IMR-90 (cell line): ENCODE measurements at regions not wholly inside any gene's neighbourhood (a gene's known extent, or its start where the extent isn't known, plus 50 kb on each side); places are given as distances from the start of the nearest gene placed in this dataset.

Experiments used
- ATAC-seq: fragments of 200-7000 bp; cut with Tn5 transposase; 2 replicates; pipeline ENCODE4 v1.9.1; 2020; ENCODE audit warnings: low read depth, mild to moderate bottlenecking, moderate library complexity
- BruUV-seq: library from RNA; stranded (reverse); fragments of 400-500 nt; replicated peaks from 2 replicates; lab custom pipeline; 2021; lab: Mats Ljungman, UMichigan
- CTCF ChIA-PET: fragments of 300-600 bp; formaldehyde crosslinking; extraction: SDS; loops from one replicate; lab custom pipeline; 2021; ENCODE audit warnings: antibody characterized with exemption; lab: Yijun Ruan, JAX
- POLR2A ChIA-PET: fragments of 300-600 bp; sonication (Branson Sonifier 250); formaldehyde crosslinking; loops from one replicate; lab custom pipeline; 2022; ENCODE audit warnings: antibody characterized with exemption; ENCODE audit not compliant: unreplicated experiment; lab: Charles Lee
- DNase-seq: peaks from one replicate; pipeline ENCODE4 v3.0.0; 2013
- H2AFZ ChIP-seq: replicated peaks from 2 replicates; pipeline ENCODE3; 2013; ENCODE audit warnings: low read length, mild to moderate bottlenecking; ENCODE audit not compliant: poor library complexity
- H2AK5ac ChIP-seq: 2 replicates; pipeline ENCODE4 v1.6.1; 2013; ENCODE audit warnings: low read depth, low read length, inconsistent platforms
- H2AK9ac ChIP-seq: replicated peaks from 2 replicates; pipeline ENCODE3; 2013; ENCODE audit warnings: mild to moderate bottlenecking, low read depth, low read length, moderate library complexity; ENCODE audit not compliant: poor library complexity
- H2BK120ac ChIP-seq: 2 replicates; pipeline ENCODE4 v1.6.1; 2013; ENCODE audit warnings: low read depth, low read length, inconsistent platforms
- H2BK15ac ChIP-seq: 3 replicates; pipeline ENCODE4 v1.6.1; 2013; ENCODE audit warnings: low read depth, low read length, inconsistent platforms
- H2BK20ac ChIP-seq: 2 replicates; pipeline ENCODE4 v1.6.1; 2013; ENCODE audit warnings: low read depth, mild to moderate bottlenecking, inconsistent platforms, low read length, moderate library complexity
- H2BK5ac ChIP-seq: 2 replicates; pipeline ENCODE4 v1.6.1; 2013; ENCODE audit warnings: mild to moderate bottlenecking, low read depth, low read length, inconsistent platforms; ENCODE audit not compliant: poor library complexity, severe bottlenecking
- H3K14ac ChIP-seq: replicated peaks from 2 replicates; pipeline ENCODE4 v1.6.1; 2013; ENCODE audit warnings: low read depth, low read length, inconsistent platforms
- H3K18ac ChIP-seq: 2 replicates; pipeline ENCODE4 v1.6.1; 2013; ENCODE audit warnings: low read depth, low read length, control low read depth
- H3K23ac ChIP-seq: 2 replicates; pipeline ENCODE4 v1.6.1; 2013; ENCODE audit warnings: low read depth, low read length, inconsistent platforms
- H3K27ac ChIP-seq: 2 replicates; pipeline ENCODE4 v1.5.1; 2013; ENCODE audit warnings: mild to moderate bottlenecking, control low read depth, low read length; ENCODE audit not compliant: insufficient read depth
- H3K27me3 ChIP-seq: 2 replicates; pipeline ENCODE4 v1.6.1; 2013; ENCODE audit warnings: low read length; ENCODE audit not compliant: control insufficient read depth, insufficient read depth
- H3K36me3 ChIP-seq: 2 replicates; pipeline ENCODE4 v1.6.1; 2013; ENCODE audit warnings: low read length, mixed read lengths; ENCODE audit not compliant: control insufficient read depth, insufficient read depth
- H3K4ac ChIP-seq: 2 replicates; pipeline ENCODE4 v1.6.1; 2013; ENCODE audit warnings: low read depth, low read length, inconsistent platforms
- H3K4me1 ChIP-seq: 2 replicates; pipeline ENCODE4 v1.6.1; 2013; ENCODE audit warnings: low read length, mixed read lengths; ENCODE audit not compliant: control insufficient read depth, insufficient read depth
- H3K4me2 ChIP-seq: 2 replicates; pipeline ENCODE4 v1.6.1; 2013; ENCODE audit warnings: low read depth, mild to moderate bottlenecking, control low read depth, low read length, moderate library complexity
- H3K4me3 ChIP-seq: 2 replicates; pipeline ENCODE4 v1.5.1; 2013; ENCODE audit warnings: low read depth, mild to moderate bottlenecking, control low read depth, low read length, moderate library complexity; ENCODE audit not compliant: insufficient read depth
- H3K56ac ChIP-seq: 2 replicates; pipeline ENCODE4 v1.6.1; 2013; ENCODE audit warnings: low read length, inconsistent platforms; ENCODE audit not compliant: insufficient read depth; ENCODE audit errors: extremely low read depth
- H3K79me1 ChIP-seq, 2 experiments: 2 replicates each; pipeline ENCODE4 v1.6.1; 2013; ENCODE audit warnings: low read length in 2 of 2, inconsistent platforms in 1 of 2, low read depth in 1 of 2
- H3K9ac ChIP-seq: 2 replicates; pipeline ENCODE4 v1.6.1; 2013; ENCODE audit warnings: low read depth, low read length, control low read depth
- H3K9me1 ChIP-seq: 2 replicates; pipeline ENCODE4 v1.6.1; 2013; ENCODE audit warnings: low read length, inconsistent platforms; ENCODE audit not compliant: insufficient read depth
- H3K9me3 ChIP-seq: 2 replicates; pipeline ENCODE4 v1.6.1; 2013; ENCODE audit warnings: low read length; ENCODE audit not compliant: control insufficient read depth, insufficient read depth
- H4K20me1 ChIP-seq: 2 replicates; pipeline ENCODE4 v1.6.1; 2013; ENCODE audit warnings: low read length, inconsistent platforms; ENCODE audit not compliant: insufficient read depth
- H4K5ac ChIP-seq: 2 replicates; pipeline ENCODE4 v1.6.1; 2013; ENCODE audit warnings: mild to moderate bottlenecking, low read depth, low read length, control low read depth
- H4K8ac ChIP-seq, 2 experiments: 2 replicates each; pipeline ENCODE4 v1.6.1; 2013; ENCODE audit warnings: low read depth in 2 of 2, low read length in 2 of 2, control low read depth in 1 of 2, inconsistent platforms in 1 of 2
- H4K91ac ChIP-seq: 2 replicates; pipeline ENCODE4 v1.6.1; 2013; ENCODE audit warnings: low read depth, low read length, inconsistent platforms; ENCODE audit not compliant: insufficient read depth
- BHLHE40 ChIP-seq: fragments of 150-350 bp; IDR thresholded peaks from 2 replicates; pipeline ENCODE4 v1.6.1; 2016; ENCODE audit warnings: mild to moderate bottlenecking, low read depth, low read length
- CTCF ChIP-seq: conservative IDR thresholded peaks from 2 replicates; pipeline ENCODE4 v1.5.1; 2012; ENCODE audit warnings: mild to moderate bottlenecking, low read depth, low read length, improper control_type of control experiment
- ELK1 ChIP-seq: fragments of 150-350 bp; IDR thresholded peaks from 2 replicates; pipeline ENCODE4 v1.6.1; 2016; ENCODE audit warnings: low read depth, mild to moderate bottlenecking, low read length, moderate library complexity, borderline replicate concordance
- FOS ChIP-seq: fragments of 150-350 bp; IDR thresholded peaks from 2 replicates; pipeline ENCODE4 v1.6.1; 2016; ENCODE audit warnings: low read depth, low read length
- MAFK ChIP-seq: IDR thresholded peaks from 2 replicates; pipeline ENCODE4 v1.6.1; 2012; ENCODE audit warnings: low read depth, low read length, improper control_type of control experiment
- MAZ ChIP-seq: IDR thresholded peaks from 2 replicates; pipeline ENCODE4 v1.6.1; 2012; ENCODE audit warnings: low read depth, mild to moderate bottlenecking, low read length, improper control_type of control experiment, moderate library complexity, borderline replicate concordance
- MXI1 ChIP-seq: IDR thresholded peaks from 2 replicates; pipeline ENCODE4 v1.6.1; 2012; ENCODE audit warnings: low read depth, mild to moderate bottlenecking, low read length, moderate library complexity, borderline replicate concordance
- NFE2L2 ChIP-seq: fragments of 150-350 bp; IDR thresholded peaks from 2 replicates; pipeline ENCODE4 v1.6.1; 2016; ENCODE audit warnings: low read depth, mild to moderate bottlenecking, low read length
- POLR2A ChIP-seq: IDR thresholded peaks from 2 replicates; pipeline ENCODE4 v1.6.1; 2012; ENCODE audit warnings: mild to moderate bottlenecking, low read depth, low read length
- SMC3 ChIP-seq: fragments of 150-350 bp; IDR thresholded peaks from 2 replicates; pipeline ENCODE4 v1.6.1; 2016; ENCODE audit warnings: low read depth, mild to moderate bottlenecking, antibody characterized with exemption, low read length, moderate library complexity
- USF2 ChIP-seq: fragments of 150-350 bp; IDR thresholded peaks from 2 replicates; pipeline ENCODE4 v1.6.1; 2017; ENCODE audit warnings: mild to moderate bottlenecking, antibody characterized with exemption, low read length, low read depth
- WGBS, 2 experiments: methylation state at CpG; one replicate each; pipeline versions ENCODE4 v1.1.5 to v1.1.7; 2013; ENCODE audit warnings: missing lambda C conversion rate in 2 of 2; ENCODE audit not compliant: insufficient read length in 1 of 2; ENCODE audit errors: extremely low coverage in 2 of 2; 5-methylcytosine and 5-hydroxymethylcytosine counted together
- dilution Hi-C: fragments of 300-500 bp; cut with HindIII; formaldehyde crosslinking; loops from one replicate; pipeline ENCODE4 v1.14.3; 2018; ENCODE audit warnings: low sequenced_read_pairs; ENCODE audit not compliant: unreplicated experiment
- in situ Hi-C: fragments of 300-500 bp; cut with MboI; formaldehyde crosslinking; loops from 3 replicates; pipeline ENCODE4 v1.14.3; 2019; ENCODE audit warnings: low sequenced_read_pairs, inconsistent platforms, mixed read lengths
- intact Hi-C: fragments of 100-400 bp; cut with micrococcal nuclease; formaldehyde crosslinking; loops from 2 replicates; pipeline ENCODE4 v1.10.0; 2022

- no peaks in the 10 kb centered on the region for H3K36me3 ChIP-seq
- 0 out of 2 replicates have a peak overlapping the region, but pooled peaks have one; percentile 63 for H2AK5ac ChIP-seq
- no peak overlapping the region for H2BK20ac ChIP-seq
- peaks cover 31% of the 10 kb centered on the region for H3K4me1 ChIP-seq
- no peak overlapping the region for H2AK9ac ChIP-seq
- H3K9me3 ChIP-seq: no peaks in the 10 kb centered on the region
- no peaks in the 10 kb centered on the region for H3K27me3 ChIP-seq
- no peak overlapping the region for H4K91ac ChIP-seq
- no peak overlapping the region for H3K9ac ChIP-seq
- TF ChIP-seq MAZ (no peak), POLR2A (no peak), MAFK (no peak), MXI1 (no peak), SMC3 (no peak), ELK1 (no peak), NFE2L2 (no peak), FOS (no peak), CTCF (no peak), BHLHE40 (no peak), USF2 (no peak)
- BruUV-seq: no TSS peak
- 61% methylated on average over 2 of the region's 10 CpGs; no CpG with 5 or more reads in 1 of the 2 experiments for WGBS, 2 experiments
- no peak overlapping the region for H3K4me3 ChIP-seq
- H3K27ac ChIP-seq: no peak overlapping the region
- dilution Hi-C loops: no loop called here
- H4K5ac ChIP-seq: no peak overlapping the region
- H3K9me1 ChIP-seq: peaks cover 19% of the 10 kb centered on the region
- DNase-seq: no peak
- no peak overlapping the region for H4K8ac ChIP-seq
- intact Hi-C loops: loop anchor here (5.0 to 10.0 kb wide), 4 partner anchors 227 to 923 kb away; no protein-coding TSS in a partner anchor
- H3K4me2 ChIP-seq: no peak overlapping the region
- ChIA-PET POLR2A (no interaction called here), CTCF (no interaction called here)
- no peak overlapping the region for H2BK15ac ChIP-seq
- no peak overlapping the region for H3K56ac ChIP-seq
- H3K4ac ChIP-seq: no peak overlapping the region
- H3K79me1 ChIP-seq: peaks cover 5 to 11% of the 10 kb centered on the region in 2 experiments; a peak in 3 of 4 replicates
- no peak overlapping the region for H3K18ac ChIP-seq
- in situ Hi-C loops: no loop called here
- no peak overlapping the region for H3K14ac ChIP-seq
- no peaks in the 10 kb centered on the region; the same call in 1 of the 2 replicates for H4K20me1 ChIP-seq
- H2AFZ ChIP-seq: no peak overlapping the region
- H2BK5ac ChIP-seq: no peak overlapping the region
- H3K23ac ChIP-seq: no peak overlapping the region
- ATAC-seq: no peak
- H2BK120ac ChIP-seq: no peak overlapping the region
Measured at GRCh38 chr10:78970261-78970660, 98.5 kb upstream of the ZMIZ1 start.
